ENCODE measurements at regions not wholly inside any gene's neighbourhood (a gene's known extent, or its start where the extent isn't known, plus 50 kb on each side); places are given as distances from the start of the nearest gene placed in this dataset.

- intact Hi-C loops (cut with micrococcal nuclease; ENCODE audit: unreplicated experiment): loop anchor here (5.0 kb wide), 1 partner anchor 34 kb away; no protein-coding TSS in a partner anchor
- Mint-ChIP-seq H3K9me3 (ENCODE audit: low read depth, unreplicated experiment) (peaks cover 2% of the 10 kb centered on the region), H3K27ac (ENCODE audit: unreplicated experiment) (peak overlapping the region; percentile 69), H3K36me3 (ENCODE audit: insufficient read depth, unreplicated experiment) (no peaks in the 10 kb centered on the region), H3K4me3 (ENCODE audit: low read depth, unreplicated experiment) (peak overlapping the region; percentile 24), H3K4me1 (ENCODE audit: low read depth, unreplicated experiment) (peaks cover 31% of the 10 kb centered on the region), H3K27me3 (ENCODE audit: unreplicated experiment) (no peaks in the 10 kb centered on the region)
- TF ChIP-seq CTCF (IDR thresholded peaks at IDR 0.05; ENCODE audit: unreplicated experiment): no peak
- CTCF ChIA-PET: interaction anchor here (0.6 kb wide), 1 partner anchor 465 kb away, joined by 3 read pairs; no protein-coding TSS in a partner anchor
- no TSS peak for BruUV-seq (replicated peaks)
- DNase-seq: peak; percentile 66
Measured at GRCh38 chr3:107962946-107963345, 127.9 kb downstream of the CD47 start.

GRCh38 chr3:107962037-107962436, 128.8 kb downstream of the CD47 start:
- TF ChIP-seq CTCF (IDR thresholded peaks at IDR 0.05; ENCODE audit: unreplicated experiment): no peak
- Mint-ChIP-seq H3K27me3 (ENCODE audit: unreplicated experiment) (no peaks in the 10 kb centered on the region), H3K4me1 (ENCODE audit: low read depth, unreplicated experiment) (peaks cover 27% of the 10 kb centered on the region), H3K4me3 (ENCODE audit: low read depth, unreplicated experiment) (no peak overlapping the region), H3K9me3 (ENCODE audit: low read depth, unreplicated experiment) (peaks cover 2% of the 10 kb centered on the region), H3K27ac (ENCODE audit: unreplicated experiment) (no peak overlapping the region), H3K36me3 (ENCODE audit: insufficient read depth, unreplicated experiment) (no peaks in the 10 kb centered on the region)
- BruUV-seq (replicated peaks): no TSS peak
- intact Hi-C loops (cut with micrococcal nuclease; ENCODE audit: unreplicated experiment): loop anchor here (5.0 kb wide), 1 partner anchor 35 kb away; no protein-coding TSS in a partner anchor
- CTCF ChIA-PET: no interaction called here
- DNase-seq: no peak

- BruUV-seq (replicated peaks): no TSS peak
- CTCF ChIA-PET: no interaction called here
Measured at GRCh38 chr3:107959550-107960154, 131.2 kb downstream of the CD47 start.

GRCh38 chr3:107958146-107958545, 132.7 kb downstream of the CD47 start:
- Mint-ChIP-seq H3K36me3 (ENCODE audit: insufficient read depth, unreplicated experiment) (no peaks in the 10 kb centered on the region), H3K27me3 (ENCODE audit: unreplicated experiment) (no peaks in the 10 kb centered on the region), H3K9me3 (ENCODE audit: low read depth, unreplicated experiment) (peaks cover 2% of the 10 kb centered on the region), H3K4me3 (ENCODE audit: low read depth, unreplicated experiment) (no peak overlapping the region), H3K4me1 (ENCODE audit: low read depth, unreplicated experiment) (peaks cover 23% of the 10 kb centered on the region), H3K27ac (ENCODE audit: unreplicated experiment) (no peak overlapping the region)
- no peak for DNase-seq
- no peak for TF ChIP-seq CTCF (IDR thresholded peaks at IDR 0.05; ENCODE audit: unreplicated experiment)
- BruUV-seq (replicated peaks): no TSS peak
- intact Hi-C loops (cut with micrococcal nuclease; ENCODE audit: unreplicated experiment): no loop called here
- CTCF ChIA-PET: no interaction called here

More at GRCh38 chr3:107959550-107960154, 131.2 kb downstream of the CD47 start:
- intact Hi-C loops (cut with micrococcal nuclease; ENCODE audit: unreplicated experiment): loop anchor here (5.0 kb wide), 1 partner anchor 38 kb away; no protein-coding TSS in a partner anchor
- H3K27ac Mint-ChIP-seq (ENCODE audit: unreplicated experiment): no peak overlapping the region
- no peak for DNase-seq
- peaks cover 2% of the 10 kb centered on the region for H3K9me3 Mint-ChIP-seq (ENCODE audit: low read depth, unreplicated experiment)
- H3K4me3 Mint-ChIP-seq (ENCODE audit: low read depth, unreplicated experiment): no peak overlapping the region
- no peaks in the 10 kb centered on the region for H3K36me3 Mint-ChIP-seq (ENCODE audit: insufficient read depth, unreplicated experiment)
- no peaks in the 10 kb centered on the region for H3K27me3 Mint-ChIP-seq (ENCODE audit: unreplicated experiment)
- TF ChIP-seq CTCF (IDR thresholded peaks at IDR 0.05; ENCODE audit: unreplicated experiment): no peak
- peaks cover 36% of the 10 kb centered on the region for H3K4me1 Mint-ChIP-seq (ENCODE audit: low read depth, unreplicated experiment)
